ENCODE measurements at regions not wholly inside any gene's neighbourhood (a gene's known extent, or its start where the extent isn't known, plus 50 kb on each side); places are given as distances from the start of the nearest gene placed in this dataset.

GRCh38 chr1:88043834-88044233, 640.2 kb upstream of the PKN2 start:
- TF ChIP-seq CTCF (IDR thresholded peaks at IDR 0.05; ENCODE audit: low read length) (no peak), EZH2phosphoT487 (IDR thresholded peaks at IDR 0.05; ENCODE audit: low read length) (no peak)
